ENCODE measurements at regions not wholly inside any gene's neighbourhood (a gene's known extent, or its start where the extent isn't known, plus 50 kb on each side); places are given as distances from the start of the nearest gene placed in this dataset.

DNA sequence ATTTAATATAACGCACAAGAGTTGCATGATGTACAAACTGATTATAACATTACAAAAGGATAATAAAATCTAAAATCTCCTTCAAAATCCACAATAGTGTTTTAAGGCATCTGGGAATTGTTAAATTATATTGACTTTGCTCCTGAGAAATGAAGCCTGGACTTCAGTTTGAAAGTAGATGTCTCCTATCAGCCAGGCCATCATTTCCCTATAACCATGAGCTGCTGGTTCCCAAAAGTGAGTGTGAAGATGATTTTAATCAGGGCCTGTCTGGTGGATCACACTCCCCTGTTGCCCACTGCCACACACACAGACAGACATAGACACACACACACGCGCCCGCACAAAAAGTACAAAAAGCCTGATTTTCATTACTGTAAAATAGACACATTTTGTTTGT, 480.7 kb downstream of the RPS29 start:
- Histone ChIP-seq H3K4me1 (ENCODE audit: control insufficient read depth in 1 of 2, insufficient read depth in 2 of 2, low read depth in 1 of 2, low read length in 1 of 2) (peaks cover 0 to 3% of the 10 kb centered on the region in 2 experiments; a peak in 1 of 4 replicates), H3K36me3 (replicated peaks in 1 of 2; ENCODE audit: control insufficient read depth in 1 of 2, insufficient read depth in 2 of 2, low read length in 1 of 2) (no peaks in the 10 kb centered on the region), H3F3A (replicated peaks; ENCODE audit: insufficient read depth) (no peaks in the 10 kb centered on the region), H3K4me3 (ENCODE audit: low read depth in 2 of 2, low read length in 1 of 2) (no peak overlapping the region), H3K79me2 (ENCODE audit: insufficient read depth) (no peaks in the 10 kb centered on the region), H3K9me2 (no peaks in the 10 kb centered on the region), H3K4me2 (no peak overlapping the region), H3K27me3 (ENCODE audit: insufficient read depth) (no peaks in the 10 kb centered on the region), H2AFZ (ENCODE audit: low read depth) (no peak overlapping the region), H3K9ac (no peak overlapping the region), H4K20me1 (ENCODE audit: insufficient read depth) (no peaks in the 10 kb centered on the region), H3K27ac (ENCODE audit: low read depth in 2 of 2, low read length in 1 of 2) (no peak overlapping the region), H3K9me3 (no peaks in the 10 kb centered on the region)
- WGBS (ENCODE audit: low lambda C conversion rate): 66% methylated on average over 4 of the region's 4 CpGs
- CTCF ChIA-PET: interaction anchor here (1.0 to 1.7 kb wide), 2 partner anchors 69 to 200 kb away, joined by 3 to 4 read pairs; no protein-coding TSS in a partner anchor
- POLR2A ChIA-PET: no interaction called here
- DNase-seq: peak; percentile 34
- TF ChIP-seq RXRA (IDR thresholded peaks at IDR 0.05; ENCODE audit: borderline replicate concordance, low read depth): no peak
- peak; percentile 65 for TF ChIP-seq GATA2 (CRISPR knock-in tag; IDR thresholded peaks at IDR 0.05)
- TF ChIP-seq, protein P1, sequence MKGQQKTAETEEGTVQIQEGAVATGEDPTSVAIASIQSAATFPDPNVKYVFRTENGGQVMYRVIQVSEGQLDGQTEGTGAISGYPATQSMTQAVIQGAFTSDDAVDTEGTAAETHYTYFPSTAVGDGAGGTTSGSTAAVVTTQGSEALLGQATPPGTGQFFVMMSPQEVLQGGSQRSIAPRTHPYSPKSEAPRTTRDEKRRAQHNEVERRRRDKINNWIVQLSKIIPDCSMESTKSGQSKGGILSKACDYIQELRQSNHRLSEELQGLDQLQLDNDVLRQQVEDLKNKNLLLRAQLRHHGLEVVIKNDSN (IDR thresholded peaks at IDR 0.05; ENCODE audit: borderline replicate concordance, low read depth): no peak
- peak in 1 of 2 experiments; percentile 58; a peak in 1 of 4 replicates for TF ChIP-seq EP300 (IDR thresholded peaks at IDR 0.05; ENCODE audit: borderline replicate concordance in 1 of 2, low read depth in 1 of 2, low read length in 1 of 2)
- TF ChIP-seq TAF1 (IDR thresholded peaks at IDR 0.05; ENCODE audit: borderline replicate concordance, low read depth, low read length): no peak

DNA sequence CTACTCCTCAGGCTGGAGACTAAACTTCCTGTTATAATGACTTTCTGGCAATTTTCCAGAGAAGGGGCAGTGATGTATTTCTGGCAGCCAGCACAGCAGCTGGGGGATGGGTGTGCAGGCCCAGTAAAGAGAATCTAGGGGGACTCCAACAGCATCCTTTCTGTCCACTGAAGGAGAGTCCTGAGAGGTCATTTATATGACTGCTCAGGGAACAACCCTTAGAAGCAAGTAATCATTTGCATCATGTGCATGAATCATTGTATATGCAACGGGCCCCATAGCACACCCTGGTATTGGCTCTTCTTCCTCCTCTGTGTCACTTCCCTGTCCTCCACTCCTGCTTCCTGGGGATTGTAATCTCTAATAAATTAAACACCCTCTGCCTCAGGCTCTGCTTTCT, 493.8 kb downstream of the RPS29 start:
- no peaks in the 10 kb centered on the region for H3K9me2 ChIP-seq
- no peak overlapping the region for H3K27ac ChIP-seq (ENCODE audit: low read depth in 2 of 2, low read length in 1 of 2)
- no peaks in the 10 kb centered on the region for H3K4me1 ChIP-seq (ENCODE audit: control insufficient read depth in 1 of 2, insufficient read depth in 2 of 2, low read depth in 1 of 2, low read length in 1 of 2)
- no peak overlapping the region for H3K4me2 ChIP-seq
- no peaks in the 10 kb centered on the region for H3K36me3 ChIP-seq (replicated peaks in 1 of 2; ENCODE audit: control insufficient read depth in 1 of 2, insufficient read depth in 2 of 2, low read length in 1 of 2)
- H4K20me1 ChIP-seq (ENCODE audit: insufficient read depth): no peaks in the 10 kb centered on the region
- TF ChIP-seq, protein P2, sequence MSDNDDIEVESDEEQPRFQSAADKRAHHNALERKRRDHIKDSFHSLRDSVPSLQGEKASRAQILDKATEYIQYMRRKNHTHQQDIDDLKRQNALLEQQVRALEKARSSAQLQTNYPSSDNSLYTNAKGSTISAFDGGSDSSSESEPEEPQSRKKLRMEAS (IDR thresholded peaks at IDR 0.05; ENCODE audit: low read depth): no peak
- TF ChIP-seq SIN3A (IDR thresholded peaks at IDR 0.05; ENCODE audit: borderline replicate concordance, low read depth, low read length): no peak
- no peak for TF ChIP-seq YY1 (IDR thresholded peaks at IDR 0.05; ENCODE audit: low read depth)
- TF ChIP-seq NRF1 (IDR thresholded peaks at IDR 0.05; ENCODE audit: low read depth, low read length): no peak
- TF ChIP-seq EZH2phosphoT487 (IDR thresholded peaks at IDR 0.05; ENCODE audit: borderline replicate concordance, low read depth): no peak
- TF ChIP-seq, protein P3, sequence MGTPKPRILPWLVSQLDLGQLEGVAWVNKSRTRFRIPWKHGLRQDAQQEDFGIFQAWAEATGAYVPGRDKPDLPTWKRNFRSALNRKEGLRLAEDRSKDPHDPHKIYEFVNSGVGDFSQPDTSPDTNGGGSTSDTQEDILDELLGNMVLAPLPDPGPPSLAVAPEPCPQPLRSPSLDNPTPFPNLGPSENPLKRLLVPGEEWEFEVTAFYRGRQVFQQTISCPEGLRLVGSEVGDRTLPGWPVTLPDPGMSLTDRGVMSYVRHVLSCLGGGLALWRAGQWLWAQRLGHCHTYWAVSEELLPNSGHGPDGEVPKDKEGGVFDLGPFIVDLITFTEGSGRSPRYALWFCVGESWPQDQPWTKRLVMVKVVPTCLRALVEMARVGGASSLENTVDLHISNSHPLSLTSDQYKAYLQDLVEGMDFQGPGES (IDR thresholded peaks at IDR 0.05; ENCODE audit: low read depth, low read length): no peak
- TF ChIP-seq SMC3 (IDR thresholded peaks at IDR 0.05; ENCODE audit: low read depth, low read length): no peak
- no peak for TF ChIP-seq TAF1 (IDR thresholded peaks at IDR 0.05; ENCODE audit: borderline replicate concordance, low read depth, low read length)
- no peak for TF ChIP-seq JUND (IDR thresholded peaks at IDR 0.05)
- no peak for TF ChIP-seq RXRA (IDR thresholded peaks at IDR 0.05; ENCODE audit: borderline replicate concordance, low read depth)
- TF ChIP-seq FOSL2 (IDR thresholded peaks at IDR 0.05; ENCODE audit: borderline replicate concordance, low read depth): no peak
- no peak for TF ChIP-seq EP300 (IDR thresholded peaks at IDR 0.05; ENCODE audit: borderline replicate concordance in 1 of 2, low read depth in 1 of 2, low read length in 1 of 2)
- TF ChIP-seq, protein P4, sequence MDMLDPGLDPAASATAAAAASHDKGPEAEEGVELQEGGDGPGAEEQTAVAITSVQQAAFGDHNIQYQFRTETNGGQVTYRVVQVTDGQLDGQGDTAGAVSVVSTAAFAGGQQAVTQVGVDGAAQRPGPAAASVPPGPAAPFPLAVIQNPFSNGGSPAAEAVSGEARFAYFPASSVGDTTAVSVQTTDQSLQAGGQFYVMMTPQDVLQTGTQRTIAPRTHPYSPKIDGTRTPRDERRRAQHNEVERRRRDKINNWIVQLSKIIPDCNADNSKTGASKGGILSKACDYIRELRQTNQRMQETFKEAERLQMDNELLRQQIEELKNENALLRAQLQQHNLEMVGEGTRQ (IDR thresholded peaks at IDR 0.05; ENCODE audit: borderline replicate concordance, low read depth, low read length): no peak
- H3K9ac ChIP-seq: no peak overlapping the region
- CTCF ChIA-PET: no interaction called here
- no peaks in the 10 kb centered on the region for H3F3A ChIP-seq (replicated peaks; ENCODE audit: insufficient read depth)
- WGBS (ENCODE audit: low lambda C conversion rate): 10% methylated on average over 1 of the region's 1 CpG
- POLR2A ChIA-PET: no interaction called here
- H3K79me2 ChIP-seq (ENCODE audit: insufficient read depth): no peaks in the 10 kb centered on the region
- no peaks in the 10 kb centered on the region for H3K27me3 ChIP-seq (ENCODE audit: insufficient read depth)
- no peak overlapping the region for H3K4me3 ChIP-seq (ENCODE audit: low read depth in 2 of 2, low read length in 1 of 2)
- DNase-seq: no peak
- no peak overlapping the region for H2AFZ ChIP-seq (ENCODE audit: low read depth)
- no peaks in the 10 kb centered on the region for H3K9me3 ChIP-seq

All from SK-N-SH (cell line).